SH-SY5Y (cell line): ENCODE measurements at regions not wholly inside any gene's neighbourhood (a gene's known extent, or its start where the extent isn't known, plus 50 kb on each side); places are given as distances from the start of the nearest gene placed in this dataset.

Experiments used
- GATA2 ChIP-seq: IDR thresholded peaks from 2 replicates; pipeline ENCODE4 v1.6.1; 2011; ENCODE audit warnings: mild to moderate bottlenecking, low read depth, low read length
- GATA3 ChIP-seq: IDR thresholded peaks from 2 replicates; pipeline ENCODE4 v1.6.1; 2011; ENCODE audit warnings: low read depth, mild to moderate bottlenecking, low read length, moderate library complexity

- TF ChIP-seq GATA3: no peak
- TF ChIP-seq GATA2: no peak
Measured at GRCh38 chr5:167999182-167999581, 292.3 kb upstream of the WWC1 start.
